OCI-LY7 (cell line): ENCODE measurements at regions not wholly inside any gene's neighbourhood (a gene's known extent, or its start where the extent isn't known, plus 50 kb on each side); places are given as distances from the start of the nearest gene placed in this dataset.

ENCODE experiments used
- BruUV-seq: library from RNA; stranded (reverse); fragments of 400-500 nt; replicated peaks from 2 replicates; lab custom pipeline; 2021; lab: Mats Ljungman, UMichigan
- CTCF ChIA-PET: fragments of 300-600 bp; sonication (Branson Sonifier 250); formaldehyde crosslinking; loops from one replicate; lab custom pipeline; 2022; ENCODE audit warnings: antibody characterized with exemption; ENCODE audit not compliant: unreplicated experiment; lab: Charles Lee
- POLR2A ChIA-PET: fragments of 300-600 bp; sonication (Branson Sonifier 250); formaldehyde crosslinking; loops from one replicate; lab custom pipeline; 2022; ENCODE audit warnings: antibody characterized with exemption; lab: Charles Lee
- DNase-seq: peaks from one replicate; pipeline ENCODE4 v3.0.0-alpha.2; 2015; ENCODE audit warnings: low spot score
- H2AFZ ChIP-seq: fragments of 200-600 bp; sonication (generic), shearing (Covaris generic); 2 replicates; pipeline ENCODE4 v1.6.1; 2014; ENCODE audit warnings: mild to moderate bottlenecking, antibody characterized with exemption, low read length, moderate library complexity
- H3K27ac ChIP-seq: fragments of 200-600 bp; sonication (generic); 2 replicates; pipeline ENCODE4 v1.5.1; 2014; ENCODE audit warnings: mixed run types, low read depth, mild to moderate bottlenecking, moderate library complexity, low read length, inconsistent platforms; ENCODE audit not compliant: poor library complexity, severe bottlenecking
- H3K36me3 ChIP-seq: fragments of 200-600 bp; sonication (generic); 2 replicates; pipeline ENCODE4 v1.6.1; 2014; ENCODE audit warnings: mild to moderate bottlenecking, antibody characterized with exemption, low read length, moderate library complexity, mixed read lengths; ENCODE audit not compliant: insufficient read depth
- H3K4me1 ChIP-seq: fragments of 200-600 bp; sonication (generic); 2 replicates; pipeline ENCODE4 v1.5.1; 2014; ENCODE audit warnings: mild to moderate bottlenecking, low read length; ENCODE audit not compliant: insufficient read depth, poor library complexity, severe bottlenecking
- H3K4me2 ChIP-seq: fragments of 200-600 bp; sonication (generic); 2 replicates; pipeline ENCODE4 v1.6.1; 2014; ENCODE audit warnings: mild to moderate bottlenecking, low read length
- H3K4me3 ChIP-seq: fragments of 200-600 bp; sonication (generic); 2 replicates; pipeline ENCODE4 v1.5.1; 2014; ENCODE audit warnings: mild to moderate bottlenecking, low read depth, low read length; ENCODE audit not compliant: poor library complexity, severe bottlenecking
- H3K79me2 ChIP-seq: fragments of 200-600 bp; sonication (generic); 2 replicates; pipeline ENCODE4 v1.6.1; 2016; ENCODE audit warnings: low read depth, mild to moderate bottlenecking, low read length, moderate library complexity, mixed read lengths; ENCODE audit not compliant: insufficient read depth
- H3K9me2 ChIP-seq: fragments of 200-600 bp; sonication (generic); 2 replicates; pipeline ENCODE4 v1.6.1; 2016; ENCODE audit warnings: mild to moderate bottlenecking, low read length, mixed read lengths; ENCODE audit not compliant: insufficient read depth
- H3K9me3 ChIP-seq: fragments of 200-600 bp; sonication (generic); 2 replicates; pipeline ENCODE4 v1.6.1; 2014; ENCODE audit warnings: mild to moderate bottlenecking, mixed run types, low read length, mixed read lengths
- H4K20me1 ChIP-seq: fragments of 200-600 bp; sonication (generic); 2 replicates; pipeline ENCODE4 v1.6.1; 2014; ENCODE audit warnings: mild to moderate bottlenecking, antibody characterized with exemption, low read length, moderate library complexity, mixed read lengths; ENCODE audit not compliant: insufficient read depth
- CTCF ChIP-seq: fragments of 200-600 bp; sonication (generic); conservative IDR thresholded peaks from 2 replicates; pipeline ENCODE4 v1.5.1; 2014; ENCODE audit warnings: mild to moderate bottlenecking, antibody characterized with exemption, low read length, moderate library complexity, mixed read lengths
- EZH2phosphoT487 ChIP-seq: fragments of 200-600 bp; sonication (generic); IDR thresholded peaks from 2 replicates; pipeline ENCODE4 v1.6.1; 2018; ENCODE audit warnings: low read depth, borderline replicate concordance, mild to moderate bottlenecking, mixed run types, antibody characterized with exemption, low read length, moderate library complexity, mixed read lengths
- intact Hi-C: fragments of 100-400 bp; cut with micrococcal nuclease; formaldehyde crosslinking; loops from one replicate; pipeline ENCODE4 v1.10.0; 2022; ENCODE audit not compliant: unreplicated experiment

GRCh38 chr22:47769652-47770051 lies 1007.2 kb downstream of the TBC1D22A start:
- no peak overlapping the region for H3K4me2 ChIP-seq
- BruUV-seq = no TSS peak
- no peaks in the 10 kb centered on the region for H3K4me1 ChIP-seq
- intact Hi-C loops = no loop called here
- no peaks in the 10 kb centered on the region for H3K36me3 ChIP-seq
- DNase-seq = no peak
- no peaks in the 10 kb centered on the region for H3K79me2 ChIP-seq
- H4K20me1 ChIP-seq = no peaks in the 10 kb centered on the region
- H2AFZ ChIP-seq = no peak overlapping the region
- H3K4me3 ChIP-seq = no peak overlapping the region
- no peaks in the 10 kb centered on the region for H3K9me3 ChIP-seq
- ChIA-PET POLR2A (no interaction called here), CTCF (no interaction called here)
- TF ChIP-seq EZH2phosphoT487 (no peak), CTCF (no peak)
- H3K9me2 ChIP-seq = no peaks in the 10 kb centered on the region
- H3K27ac ChIP-seq = no peak overlapping the region

GRCh38 chr22:47768027-47768426 lies 1005.6 kb downstream of the TBC1D22A start:
- no peaks in the 10 kb centered on the region for H3K4me1 ChIP-seq
- intact Hi-C loops = no loop called here
- DNase-seq = no peak
- ChIA-PET POLR2A (no interaction called here), CTCF (no interaction called here)
- H3K79me2 ChIP-seq = no peaks in the 10 kb centered on the region
- no peaks in the 10 kb centered on the region for H3K9me2 ChIP-seq
- H4K20me1 ChIP-seq = no peaks in the 10 kb centered on the region
- BruUV-seq = no TSS peak
- no peak overlapping the region for H3K4me2 ChIP-seq
- no peaks in the 10 kb centered on the region for H3K36me3 ChIP-seq
- H3K9me3 ChIP-seq = no peaks in the 10 kb centered on the region
- H2AFZ ChIP-seq = no peak overlapping the region
- H3K27ac ChIP-seq = no peak overlapping the region
- no peak overlapping the region for H3K4me3 ChIP-seq
- TF ChIP-seq EZH2phosphoT487 = no peak
- TF ChIP-seq CTCF = no peak

- no peaks in the 10 kb centered on the region for H3K9me3 ChIP-seq
- H3K27ac ChIP-seq = no peak overlapping the region
- H3K4me3 ChIP-seq = no peak overlapping the region
- ChIA-PET POLR2A (no interaction called here), CTCF (no interaction called here)
- no peak for DNase-seq
- H3K36me3 ChIP-seq = no peaks in the 10 kb centered on the region
- no TSS peak for BruUV-seq
- TF ChIP-seq EZH2phosphoT487 = no peak
- TF ChIP-seq CTCF = no peak
- intact Hi-C loops = no loop called here
- no peaks in the 10 kb centered on the region for H4K20me1 ChIP-seq
- H3K4me2 ChIP-seq = no peak overlapping the region
- H3K4me1 ChIP-seq = no peaks in the 10 kb centered on the region
- H2AFZ ChIP-seq = no peak overlapping the region
- H3K79me2 ChIP-seq = no peaks in the 10 kb centered on the region
- no peaks in the 10 kb centered on the region for H3K9me2 ChIP-seq
These were observed 1005.0 kb downstream of the TBC1D22A start for GRCh38 chr22:47767403-47767802.
